Esophagus squamous epithelium (tissue), 4 donors: ENCODE measurements at regions not wholly inside any gene's neighbourhood (a gene's known extent, or its start where the extent isn't known, plus 50 kb on each side); places are given as distances from the start of the nearest gene placed in this dataset.

Source experiments
- POLR2A ChIP-seq, 4 donors: fragments of 450-650 bp; IDR thresholded peaks; one replicate each; pipeline ENCODE4 v1.6.1; 2017; ENCODE audit warnings: antibody characterized with exemption in 4 of 4, mild to moderate bottlenecking in 4 of 4, moderate library complexity in 3 of 4
- TF ChIP-seq, protein P1 (sequence below), 6 experiments: fragments of 450-650 bp in 4 of 6; fragments of 200-600 bp in 2 of 6; sonication (generic) in 2 of 6; IDR thresholded peaks; one replicate each; pipeline ENCODE4 v1.5.1; 2016 to 2019; ENCODE audit warnings: antibody characterized with exemption in 6 of 6, mild to moderate bottlenecking in 4 of 6, moderate library complexity in 4 of 6

DNA sequence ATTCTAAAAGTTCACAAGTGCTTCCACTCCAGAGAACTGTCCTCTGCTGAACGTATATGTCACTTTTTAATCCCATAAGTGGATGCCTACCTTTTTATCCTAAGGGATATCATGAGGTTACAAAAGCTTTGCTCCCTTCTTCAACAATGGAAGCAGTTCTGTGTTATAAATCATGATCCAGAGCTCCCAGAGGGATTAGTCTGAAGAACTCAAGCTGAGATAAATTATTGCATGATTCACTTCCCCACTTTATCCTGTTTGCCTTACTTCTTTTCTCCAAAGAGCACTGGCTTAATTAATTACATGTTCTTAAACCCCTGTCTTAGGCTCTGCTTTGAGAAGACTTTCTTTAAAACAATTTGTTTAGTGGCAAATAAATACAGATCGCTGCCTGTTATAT is 246.7 kb downstream of the PCDH17 start:
- TF ChIP-seq, protein P1, sequence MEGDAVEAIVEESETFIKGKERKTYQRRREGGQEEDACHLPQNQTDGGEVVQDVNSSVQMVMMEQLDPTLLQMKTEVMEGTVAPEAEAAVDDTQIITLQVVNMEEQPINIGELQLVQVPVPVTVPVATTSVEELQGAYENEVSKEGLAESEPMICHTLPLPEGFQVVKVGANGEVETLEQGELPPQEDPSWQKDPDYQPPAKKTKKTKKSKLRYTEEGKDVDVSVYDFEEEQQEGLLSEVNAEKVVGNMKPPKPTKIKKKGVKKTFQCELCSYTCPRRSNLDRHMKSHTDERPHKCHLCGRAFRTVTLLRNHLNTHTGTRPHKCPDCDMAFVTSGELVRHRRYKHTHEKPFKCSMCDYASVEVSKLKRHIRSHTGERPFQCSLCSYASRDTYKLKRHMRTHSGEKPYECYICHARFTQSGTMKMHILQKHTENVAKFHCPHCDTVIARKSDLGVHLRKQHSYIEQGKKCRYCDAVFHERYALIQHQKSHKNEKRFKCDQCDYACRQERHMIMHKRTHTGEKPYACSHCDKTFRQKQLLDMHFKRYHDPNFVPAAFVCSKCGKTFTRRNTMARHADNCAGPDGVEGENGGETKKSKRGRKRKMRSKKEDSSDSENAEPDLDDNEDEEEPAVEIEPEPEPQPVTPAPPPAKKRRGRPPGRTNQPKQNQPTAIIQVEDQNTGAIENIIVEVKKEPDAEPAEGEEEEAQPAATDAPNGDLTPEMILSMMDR (IDR thresholded peaks at IDR 0.05) = no peak
- TF ChIP-seq POLR2A (IDR thresholded peaks at IDR 0.05) = no peak
